ENCODE measurements at regions not wholly inside any gene's neighbourhood (a gene's known extent, or its start where the extent isn't known, plus 50 kb on each side); places are given as distances from the start of the nearest gene placed in this dataset.

GRCh38 chr2:241945311-241945710, 75.8 kb downstream of the RTP5 start:
- no peak overlapping the region for H3T11ph ChIP-seq (ENCODE audit: low read length)
- no peak overlapping the region for H2AFZ ChIP-seq (ENCODE audit: low read length)
- Mint-ChIP-seq H3K4me1 (peaks cover 22 to 23% of the 10 kb centered on the region in 2 experiments), H3K36me3 (ENCODE audit: insufficient read depth in 1 of 3, low read depth in 3 of 3) (peaks cover 0 to 8% (median 8%) of the 10 kb centered on the region in 3 experiments; a peak in 4 of 7 replicates), H3K9me3 (peaks cover 6 to 8% of the 10 kb centered on the region in 2 experiments; a peak in 4 of 5 replicates), H3K4me3 (no peak overlapping the region), H3K27ac (no peak overlapping the region; a peak in 1 of 7 replicates), H3K27me3 (ENCODE audit: low read depth) (peaks cover 80% of the 10 kb centered on the region)
- TF ChIP-seq CTCF (conservative IDR thresholded peaks at IDR 0.05): no peak
- H2BK20ac ChIP-seq (ENCODE audit: low read depth, low read length, poor library complexity, severe bottlenecking): no peak overlapping the region
- no peak overlapping the region for H2AK5ac ChIP-seq (ENCODE audit: insufficient read length, low read length)
- no peak overlapping the region for H2BK12ac ChIP-seq (ENCODE audit: insufficient read length, low read depth, low read length)
- peaks cover 2% of the 10 kb centered on the region for H3K23me2 ChIP-seq (ENCODE audit: insufficient read length, low read depth, low read length, poor library complexity, severe bottlenecking)
- no peaks in the 10 kb centered on the region for H3K79me2 ChIP-seq (ENCODE audit: insufficient read depth, low read length)
- H4K91ac ChIP-seq (ENCODE audit: insufficient read length, low read depth, low read length): no peak overlapping the region
- no peak overlapping the region for H2BK15ac ChIP-seq (ENCODE audit: low read depth, low read length)
- H3K4me1 ChIP-seq (ENCODE audit: insufficient read depth, low read length): peaks cover 4% of the 10 kb centered on the region; the same call in 1 of the 2 replicates
- no peak overlapping the region for H3K23ac ChIP-seq (ENCODE audit: insufficient read length, low read depth, low read length)
- H4K20me1 ChIP-seq (ENCODE audit: control insufficient read depth, insufficient read depth, insufficient read length): no peaks in the 10 kb centered on the region
- no peak overlapping the region for H3K56ac ChIP-seq (ENCODE audit: insufficient read length, low read depth, low read length)
- H2BK5ac ChIP-seq (ENCODE audit: insufficient read length, low read length): no peak overlapping the region
- no peak overlapping the region; the same call in 1 of the 2 replicates for H3K14ac ChIP-seq (ENCODE audit: insufficient read depth, low read length)
- no peak overlapping the region for H2BK120ac ChIP-seq (ENCODE audit: low read depth, low read length, poor library complexity, severe bottlenecking)
- H3K9ac ChIP-seq (ENCODE audit: extremely low read depth, insufficient read length, low read length): no peak overlapping the region
- H4K8ac ChIP-seq (replicated peaks; ENCODE audit: insufficient read length, low read depth, low read length): no peak overlapping the region
- no peaks in the 10 kb centered on the region for H3K9me3 ChIP-seq (ENCODE audit: control insufficient read depth, low read depth, low read length)
- H3K4me2 ChIP-seq (ENCODE audit: insufficient read depth, insufficient read length, low read length): no peak overlapping the region
- H3K18ac ChIP-seq (ENCODE audit: insufficient read length, low read depth, low read length): no peak overlapping the region
- H3K4ac ChIP-seq (ENCODE audit: low read depth, low read length): no peak overlapping the region
- H3K79me1 ChIP-seq (ENCODE audit: insufficient read depth, low read depth, low read length, poor library complexity, severe bottlenecking): no peaks in the 10 kb centered on the region
- H3K27ac ChIP-seq (ENCODE audit: insufficient read length, low read depth, low read length): no peak overlapping the region
- no CpG with 5 or more reads among the region's 15 CpGs for WGBS (ENCODE audit: extremely low coverage, insufficient read length, low lambda C conversion rate)
- H3K27me3 ChIP-seq (ENCODE audit: insufficient read depth, low read length): peaks cover 11% of the 10 kb centered on the region; the same call in 1 of the 2 replicates
- no peak for DNase-seq
- no peak overlapping the region for H4K5ac ChIP-seq (ENCODE audit: insufficient read length, low read depth, low read length)
